ENCODE measurements at regions not wholly inside any gene's neighbourhood (a gene's known extent, or its start where the extent isn't known, plus 50 kb on each side); places are given as distances from the start of the nearest gene placed in this dataset.

- no peak for DNase-seq
Measured at GRCh38 chr2:234631646-234632514, 135.0 kb upstream of the ARL4C start.

GRCh38 chr2:234630801-234631261 lies 133.9 kb upstream of the ARL4C start:
- no peak for DNase-seq

GRCh38 chr2:234629596-234629995 lies 132.7 kb upstream of the ARL4C start:
- no peak for DNase-seq

- no peak for DNase-seq
Measured at GRCh38 chr2:234628953-234629352, 132.1 kb upstream of the ARL4C start.

- no peak for DNase-seq
Measured at GRCh38 chr2:234627308-234627707, 130.4 kb upstream of the ARL4C start.

GRCh38 chr2:234626566-234627130 lies 129.8 kb upstream of the ARL4C start:
- DNase-seq, result no peak

GRCh38 chr2:234625626-234626250 lies 128.9 kb upstream of the ARL4C start:
- DNase-seq, result no peak

- DNase-seq, result no peak
Measured at GRCh38 chr2:234623521-234623991, 126.7 kb upstream of the ARL4C start.

- DNase-seq, result no peak
Measured at GRCh38 chr2:234621120-234621519, 124.2 kb upstream of the ARL4C start.

GRCh38 chr2:234620018-234620417 lies 123.1 kb upstream of the ARL4C start:
- DNase-seq, result no peak

GRCh38 chr2:234615643-234616356 lies 118.9 kb upstream of the ARL4C start:
- DNase-seq, result no peak

GRCh38 chr2:234611209-234611608 lies 114.3 kb upstream of the ARL4C start:
- DNase-seq, result no peak

- DNase-seq, result no peak
Measured at GRCh38 chr2:234608946-234609345, 112.1 kb upstream of the ARL4C start.

GRCh38 chr2:234607691-234608090 lies 110.8 kb upstream of the ARL4C start:
- no peak for DNase-seq

- no peak for DNase-seq
Measured at GRCh38 chr2:234606896-234607295, 110.0 kb upstream of the ARL4C start.

GRCh38 chr2:234603619-234604018 lies 106.7 kb upstream of the ARL4C start:
- DNase-seq, result no peak

- DNase-seq, result no peak
Measured at GRCh38 chr2:234601213-234601612, 104.3 kb upstream of the ARL4C start.

- no peak for DNase-seq
Measured at GRCh38 chr2:234597576-234597861, 100.6 kb upstream of the ARL4C start.

- no peak for DNase-seq
Measured at GRCh38 chr2:234596696-234597575, 100.1 kb upstream of the ARL4C start.

- DNase-seq, result no peak
Measured at GRCh38 chr2:234595829-234596228, 98.9 kb upstream of the ARL4C start.

- no peak for DNase-seq
Measured at GRCh38 chr2:234594715-234595114, 97.8 kb upstream of the ARL4C start.

GRCh38 chr2:234593636-234594035 lies 96.8 kb upstream of the ARL4C start:
- DNase-seq, result no peak

All from activated effector memory CD4-positive, alpha-beta T cell treated with anti-CD3 and anti-CD28 coated beads, Interleukin-2, amount 50 U/mL, for 16 hours (primary cell).